ENCODE measurements at regions not wholly inside any gene's neighbourhood (a gene's known extent, or its start where the extent isn't known, plus 50 kb on each side); places are given as distances from the start of the nearest gene placed in this dataset.

- no peak for TF ChIP-seq CTCF (IDR thresholded peaks at IDR 0.05; ENCODE audit: control extremely low read depth, extremely low read depth, low read depth, missing control alignments)
- no peak for DNase-seq (ENCODE audit: extremely low spot score)
- POLR2A ChIA-PET: no interaction called here
These were observed 200.7 kb upstream of the ZMIZ1 start for GRCh38 chr10:78868048-78868447.

GRCh38 chr10:78868456-78868855, 200.3 kb upstream of the ZMIZ1 start:
- no peak for TF ChIP-seq CTCF (IDR thresholded peaks at IDR 0.05; ENCODE audit: control extremely low read depth, extremely low read depth, low read depth, missing control alignments)
- ChIA-PET CTCF (interaction anchor here (1.4 kb wide), 1 partner anchor 10 kb away, joined by 3 read pairs; no protein-coding TSS in a partner anchor), POLR2A (no interaction called here)
- no peak for DNase-seq (ENCODE audit: extremely low spot score)

More at GRCh38 chr10:78868048-78868447, 200.7 kb upstream of the ZMIZ1 start:
- CTCF ChIA-PET: no interaction called here

GRCh38 chr10:78868861-78869260, 199.9 kb upstream of the ZMIZ1 start:
- POLR2A ChIA-PET: no interaction called here
- no peak for TF ChIP-seq CTCF (IDR thresholded peaks at IDR 0.05; ENCODE audit: control extremely low read depth, extremely low read depth, low read depth, missing control alignments)
- CTCF ChIA-PET: interaction anchor here (1.4 kb wide), 1 partner anchor 10 kb away, joined by 3 read pairs; no protein-coding TSS in a partner anchor
- DNase-seq (ENCODE audit: extremely low spot score): no peak

GRCh38 chr10:78869508-78870454, 199.0 kb upstream of the ZMIZ1 start:
- ChIA-PET POLR2A (no interaction called here), CTCF (interaction anchor here (1.4 kb wide), 1 partner anchor 11 kb away, joined by 3 read pairs; no protein-coding TSS in a partner anchor)
- no peak for TF ChIP-seq CTCF (IDR thresholded peaks at IDR 0.05; ENCODE audit: control extremely low read depth, extremely low read depth, low read depth, missing control alignments)
- DNase-seq (ENCODE audit: extremely low spot score): no peak

- ChIA-PET CTCF (no interaction called here), POLR2A (no interaction called here)
- no peak for DNase-seq (ENCODE audit: extremely low spot score)
These were observed 198.3 kb upstream of the ZMIZ1 start for GRCh38 chr10:78870458-78870857.

GRCh38 chr10:78871796-78872195, 197.0 kb upstream of the ZMIZ1 start:
- TF ChIP-seq CTCF (IDR thresholded peaks at IDR 0.05; ENCODE audit: control extremely low read depth, extremely low read depth, low read depth, missing control alignments): no peak
- ChIA-PET CTCF (no interaction called here), POLR2A (no interaction called here)
- no peak for DNase-seq (ENCODE audit: extremely low spot score)

More at GRCh38 chr10:78870458-78870857, 198.3 kb upstream of the ZMIZ1 start:
- no peak for TF ChIP-seq CTCF (IDR thresholded peaks at IDR 0.05; ENCODE audit: control extremely low read depth, extremely low read depth, low read depth, missing control alignments)

Data from GM10248 (cell line).